Upper lobe of left lung (tissue), 4 donors: ENCODE measurements at regions not wholly inside any gene's neighbourhood (a gene's known extent, or its start where the extent isn't known, plus 50 kb on each side); places are given as distances from the start of the nearest gene placed in this dataset.

ENCODE experiments used
- CTCF ChIP-seq, 6 experiments: fragments of 450-650 bp in 4 of 6; fragments of 200-600 bp in 2 of 6; sonication (generic) in 2 of 6; IDR thresholded peaks; one replicate each; pipeline ENCODE4 v1.5.1; 2016 to 2019; ENCODE audit warnings: antibody characterized with exemption in 6 of 6
- EP300 ChIP-seq, 4 donors: sonication (generic); formaldehyde crosslinking; IDR thresholded peaks; one replicate each; pipeline ENCODE4 v1.5.1; 2017; ENCODE audit warnings: antibody characterized with exemption in 4 of 4, control low read depth in 2 of 4
- POLR2A ChIP-seq, 4 donors: fragments of 450-650 bp; IDR thresholded peaks; one replicate each; pipeline ENCODE4 v1.5.1; 2016 to 2017; ENCODE audit warnings: antibody characterized with exemption in 4 of 4, mild to moderate bottlenecking in 2 of 4
- POLR2AphosphoS5 ChIP-seq, 2 donors: sonication (generic); formaldehyde crosslinking; IDR thresholded peaks; one replicate each; pipeline ENCODE4 v1.5.1; 2017; ENCODE audit warnings: antibody characterized with exemption in 2 of 2

DNA sequence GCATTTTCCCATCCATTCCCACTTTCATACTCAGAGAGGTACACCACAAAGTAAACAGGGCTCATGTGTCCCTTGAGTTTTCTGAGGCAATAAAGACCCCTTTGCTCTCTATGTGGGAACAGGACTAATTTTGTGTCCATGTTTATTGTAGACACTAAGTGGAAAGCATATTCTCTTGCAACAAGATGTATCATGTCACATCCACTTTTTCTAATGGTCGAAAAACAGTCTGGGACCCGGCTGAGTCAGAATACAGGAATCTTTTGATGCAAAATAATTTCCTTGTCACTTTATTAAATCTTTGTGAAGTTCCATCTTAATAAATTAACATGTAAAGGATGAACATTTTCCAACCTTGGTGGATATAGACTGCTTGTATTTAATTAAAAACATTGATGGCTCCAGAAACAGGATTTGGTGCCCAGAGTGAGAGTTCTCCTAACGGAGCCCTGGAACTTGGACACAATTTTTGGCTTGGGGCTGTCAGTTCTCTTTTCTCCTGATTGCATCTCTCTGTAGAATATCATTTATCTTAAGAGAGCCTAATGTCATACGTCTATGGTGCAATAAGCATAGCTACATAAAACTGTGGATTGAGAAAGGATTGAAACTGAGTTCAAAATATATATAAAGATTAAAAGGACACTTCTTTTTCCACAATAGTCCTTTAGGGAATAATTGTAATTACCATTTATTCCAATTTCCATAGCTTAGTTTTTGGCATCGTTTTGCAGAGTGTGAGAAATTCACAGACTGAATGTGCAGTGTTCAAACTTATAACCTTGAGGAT, 1116.7 kb upstream of the SEMA6A start:
- TF ChIP-seq POLR2A (IDR thresholded peaks at IDR 0.05), result no peak
- TF ChIP-seq CTCF (IDR thresholded peaks at IDR 0.05), result no peak
- no peak for TF ChIP-seq EP300 (IDR thresholded peaks at IDR 0.05)
- no peak for TF ChIP-seq POLR2AphosphoS5 (IDR thresholded peaks at IDR 0.05)
